Caco-2 (cell line): ENCODE measurements at regions not wholly inside any gene's neighbourhood (a gene's known extent, or its start where the extent isn't known, plus 50 kb on each side); places are given as distances from the start of the nearest gene placed in this dataset.

ENCODE experiments used
- BruUV-seq: library from RNA; stranded (reverse); fragments of 400-500 nt; replicated peaks from 2 replicates; lab custom pipeline; 2021; lab: Mats Ljungman, UMichigan
- CTCF ChIA-PET: fragments of 300-600 bp; sonication (Branson Sonifier 250); formaldehyde crosslinking; loops from one replicate; lab custom pipeline; 2022; ENCODE audit warnings: antibody characterized with exemption; lab: Charles Lee
- POLR2A ChIA-PET: fragments of 300-600 bp; sonication (Branson Sonifier 250); formaldehyde crosslinking; loops from one replicate; lab custom pipeline; 2022; ENCODE audit warnings: antibody characterized with exemption; lab: Charles Lee
- DNase-seq, 2 experiments: peaks; one replicate each; pipeline versions ENCODE4 v3.0.0 to v3.0.0-alpha.2; 2020 to 2022
- H3K27me3 ChIP-seq: replicated peaks from 2 replicates; pipeline ENCODE4 v1.6.0; 2011; ENCODE audit warnings: low read length; ENCODE audit not compliant: control insufficient read depth, insufficient read depth
- H3K36me3 ChIP-seq: 2 replicates; pipeline ENCODE4 v1.5.1; 2011; ENCODE audit warnings: low read length; ENCODE audit not compliant: control insufficient read depth, insufficient read depth
- H3K4me1 ChIP-seq: fragments of 250-450 bp; sonication (Bioruptor Pico); 2 replicates; pipeline ENCODE4 v1.5.1; 2020; ENCODE audit warnings: mild to moderate bottlenecking
- H3K4me3 ChIP-seq: 2 replicates; pipeline ENCODE4 v1.5.1; 2011; ENCODE audit warnings: low read depth, mild to moderate bottlenecking, control low read depth, low read length
- H3K9me3 ChIP-seq: fragments of 250-450 bp; sonication (Bioruptor Pico); 2 replicates; pipeline ENCODE4 v1.5.1; 2020; ENCODE audit warnings: mild to moderate bottlenecking, moderate library complexity
- H3K27ac Mint-ChIP-seq: one replicate; pipeline ENCODE4 v1.8.0; 2022; ENCODE audit warnings: mixed read lengths; ENCODE audit not compliant: unreplicated experiment
- H3K27me3 Mint-ChIP-seq: one replicate; pipeline ENCODE4 v1.8.0; 2022; ENCODE audit warnings: mixed read lengths; ENCODE audit not compliant: insufficient read depth, unreplicated experiment
- H3K36me3 Mint-ChIP-seq: one replicate; pipeline ENCODE4 v1.8.0; 2022; ENCODE audit warnings: mild to moderate bottlenecking, mixed read lengths; ENCODE audit not compliant: insufficient read depth, unreplicated experiment
- H3K4me1 Mint-ChIP-seq: one replicate; pipeline ENCODE4 v1.8.0; 2022; ENCODE audit warnings: low read depth, mixed read lengths; ENCODE audit not compliant: unreplicated experiment
- H3K4me3 Mint-ChIP-seq: one replicate; pipeline ENCODE4 v1.8.0; 2022; ENCODE audit warnings: mild to moderate bottlenecking, moderate library complexity, mixed read lengths; ENCODE audit not compliant: unreplicated experiment
- H3K9me3 Mint-ChIP-seq: one replicate; pipeline ENCODE4 v1.8.0; 2022; ENCODE audit warnings: mixed read lengths; ENCODE audit not compliant: unreplicated experiment
- CTCF ChIP-seq, 2 experiments: fragments of 200-600 bp in 1 of 2; IDR thresholded peaks; 1 replicate in 1 of 2; 2 replicates in 1 of 2; pipeline versions ENCODE4 v1.5.1 to v1.8.0; 2011 to 2022; ENCODE audit warnings: antibody characterized with exemption in 1 of 2, control low read depth in 1 of 2, inconsistent platforms in 1 of 2, low read depth in 1 of 2, low read length in 1 of 2, mild to moderate bottlenecking in 1 of 2, moderate library complexity in 1 of 2; ENCODE audit not compliant: insufficient read depth in 1 of 2, severe bottlenecking in 1 of 2, unreplicated experiment in 1 of 2
- intact Hi-C: fragments of 100-400 bp; cut with micrococcal nuclease; formaldehyde crosslinking; loops from one replicate; pipeline ENCODE4 v1.10.0; 2022; ENCODE audit not compliant: unreplicated experiment

- Histone ChIP-seq H3K9me3 (no peaks in the 10 kb centered on the region), H3K4me1 (peaks cover 15% of the 10 kb centered on the region), H3K27me3 (no peaks in the 10 kb centered on the region), H3K4me3 (peak overlapping the region; percentile 59), H3K36me3 (no peaks in the 10 kb centered on the region)
- intact Hi-C loops, result loop anchor here (1.0 to 5.0 kb wide), 2 partner anchors 161 to 299 kb away; no protein-coding TSS in a partner anchor
- Mint-ChIP-seq H3K4me1 (no peaks in the 10 kb centered on the region), H3K27me3 (no peaks in the 10 kb centered on the region), H3K9me3 (no peaks in the 10 kb centered on the region), H3K4me3 (peak overlapping the region; percentile 87), H3K27ac (peak overlapping the region; percentile 93), H3K36me3 (peaks cover 4% of the 10 kb centered on the region)
- BruUV-seq, result no TSS peak
- ChIA-PET CTCF (interaction anchor here (0.5 to 0.6 kb wide), 2 partner anchors 162 to 295 kb away, joined by 3 to 4 read pairs; no protein-coding TSS in a partner anchor), POLR2A (no interaction called here)
- no peak for DNase-seq
- TF ChIP-seq CTCF (IDR thresholded peaks at IDR 0.05; ENCODE audit: insufficient read depth in 1 of 2, low read depth in 1 of 2, low read length in 1 of 2, severe bottlenecking in 1 of 2, unreplicated experiment in 1 of 2), result no peak
Observed at GRCh38 chrX:40173143-40174000, 75.6 kb upstream of the BCOR start.

GRCh38 chrX:40172401-40173142 lies 74.8 kb upstream of the BCOR start:
- ChIA-PET CTCF (interaction anchor here (0.5 kb wide), 1 partner anchor 162 kb away, joined by 4 read pairs; no protein-coding TSS in a partner anchor), POLR2A (no interaction called here)
- no TSS peak for BruUV-seq
- Mint-ChIP-seq H3K4me3 (peak overlapping the region; percentile 87), H3K27me3 (no peaks in the 10 kb centered on the region), H3K27ac (no peak overlapping the region), H3K4me1 (no peaks in the 10 kb centered on the region), H3K36me3 (peaks cover 4% of the 10 kb centered on the region), H3K9me3 (no peaks in the 10 kb centered on the region)
- Histone ChIP-seq H3K4me1 (peaks cover 15% of the 10 kb centered on the region), H3K36me3 (no peaks in the 10 kb centered on the region), H3K4me3 (peak overlapping the region; percentile 45), H3K27me3 (no peaks in the 10 kb centered on the region), H3K9me3 (no peaks in the 10 kb centered on the region)
- no peak for TF ChIP-seq CTCF (IDR thresholded peaks at IDR 0.05; ENCODE audit: insufficient read depth in 1 of 2, low read depth in 1 of 2, low read length in 1 of 2, severe bottlenecking in 1 of 2, unreplicated experiment in 1 of 2)
- peak in 1 of 2 experiments; percentile 38 for DNase-seq
- intact Hi-C loops, result loop anchor here (1.0 to 5.0 kb wide), 2 partner anchors 160 to 300 kb away; no protein-coding TSS in a partner anchor
